ENCODE measurements at regions not wholly inside any gene's neighbourhood (a gene's known extent, or its start where the extent isn't known, plus 50 kb on each side); places are given as distances from the start of the nearest gene placed in this dataset.
"Not testable (repeated sequence)": the region's sequence is repeated elsewhere in the genome, so short reads cannot be mapped to it uniquely, and the experiment has no call there.

DNA sequence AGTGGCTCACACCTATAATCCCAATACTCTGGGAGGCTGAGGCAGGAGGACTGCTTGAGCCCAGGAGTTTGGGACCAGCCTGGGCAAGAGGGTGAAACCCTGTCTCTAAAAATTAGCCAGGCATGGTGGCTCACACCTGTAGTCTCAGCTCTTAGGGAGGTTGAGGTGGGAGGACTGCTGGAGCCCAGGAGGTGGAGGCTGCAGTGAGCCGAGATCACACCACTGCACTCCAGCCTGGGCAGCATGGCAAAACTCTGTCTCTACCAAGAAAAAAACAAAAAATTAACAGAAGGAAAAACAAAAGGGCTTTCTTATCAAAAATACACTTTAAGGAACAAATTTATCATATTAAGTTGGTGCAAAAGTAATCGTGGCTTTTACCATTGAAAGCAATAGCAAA, 51.8 kb upstream of the TNK2 start:
- WGBS = 100% methylated on average over 1 of the region's 2 CpGs

GRCh38 chr3:195959367-195960157, 51.2 kb upstream of the TNK2 start:
- H2BK12ac ChIP-seq (ENCODE audit: low read length in 2 of 2) = not testable (repeated sequence)

More for the DNA sequence above, 51.8 kb upstream of the TNK2 start:
- not testable (repeated sequence) for H2BK15ac ChIP-seq (ENCODE audit: low read depth, poor library complexity, severe bottlenecking); H3K4me2 ChIP-seq (ENCODE audit: low read length, poor library complexity, severe bottlenecking); H3K4me1 ChIP-seq (ENCODE audit: control insufficient read depth, insufficient read depth, low read depth, low read length); DNase-seq; H3K27me3 ChIP-seq (ENCODE audit: control insufficient read depth in 1 of 2, insufficient read depth in 1 of 2, low read length in 2 of 2); H3K4ac ChIP-seq (ENCODE audit: low read depth in 1 of 2, low read length in 2 of 2); H3K9me3 ChIP-seq (ENCODE audit: control insufficient read depth, low read length); H2BK5ac ChIP-seq (ENCODE audit: low read depth, low read length, poor library complexity, severe bottlenecking); H3K18ac ChIP-seq (ENCODE audit: low read depth in 1 of 2, low read length in 2 of 2); H4K91ac ChIP-seq (ENCODE audit: low read length); H3K4me3 ChIP-seq (ENCODE audit: insufficient read depth in 1 of 2, low read depth in 1 of 2, low read length in 2 of 2); H3K14ac ChIP-seq (ENCODE audit: low read length in 2 of 2); H2AFZ ChIP-seq (ENCODE audit: low read depth, low read length); H3K27ac ChIP-seq (ENCODE audit: low read length, poor library complexity, severe bottlenecking); H2BK120ac ChIP-seq (ENCODE audit: low read depth, low read length); H3K23ac ChIP-seq (ENCODE audit: low read length in 2 of 2); H2BK12ac ChIP-seq (ENCODE audit: low read length in 2 of 2); H3K79me1 ChIP-seq (replicated peaks; ENCODE audit: low read length, poor library complexity, severe bottlenecking); H3K9ac ChIP-seq (ENCODE audit: low read length); H2AK5ac ChIP-seq (ENCODE audit: low read length, severe bottlenecking); H4K8ac ChIP-seq (ENCODE audit: low read length)
- H3K36me3 ChIP-seq (ENCODE audit: control insufficient read depth in 1 of 2, insufficient read depth in 2 of 2, low read depth in 1 of 2, low read length in 2 of 2) = peaks cover 29 to 31% of the 10 kb centered on the region in 2 experiments

DNA sequence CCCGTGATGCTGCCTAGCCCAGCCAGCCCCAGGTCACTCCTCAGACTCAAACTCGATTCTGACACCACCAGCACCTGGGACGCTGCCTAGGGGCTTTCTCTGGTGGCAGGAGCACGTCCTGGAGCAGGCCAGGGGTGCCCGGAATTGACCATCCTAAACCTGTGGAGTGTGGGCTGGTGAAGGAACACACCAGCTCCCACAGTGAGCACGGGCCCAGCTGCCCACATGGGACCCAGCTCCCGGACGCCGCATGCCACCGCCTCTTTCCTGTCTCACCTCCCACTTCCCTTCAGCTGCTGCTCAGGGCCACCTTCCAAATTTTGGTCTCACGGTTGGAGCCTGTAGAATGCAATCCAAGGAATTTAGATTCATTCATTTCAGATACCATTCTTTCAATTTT, 50.4 kb upstream of the TNK2 start:
- peak overlapping the region; percentile 15 for H4K91ac ChIP-seq (ENCODE audit: low read length)
- not testable (repeated sequence) for H2BK120ac ChIP-seq (ENCODE audit: low read depth, low read length); H3K9me3 ChIP-seq (ENCODE audit: control insufficient read depth, low read length); H2BK12ac ChIP-seq (ENCODE audit: low read length in 2 of 2); H3K9ac ChIP-seq (ENCODE audit: low read length); H2BK5ac ChIP-seq (ENCODE audit: low read depth, low read length, poor library complexity, severe bottlenecking); H2AFZ ChIP-seq (ENCODE audit: low read depth, low read length); DNase-seq; H3K4me1 ChIP-seq (ENCODE audit: control insufficient read depth, insufficient read depth, low read depth, low read length); H3K18ac ChIP-seq (ENCODE audit: low read depth in 1 of 2, low read length in 2 of 2); H2AK5ac ChIP-seq (ENCODE audit: low read length, severe bottlenecking); H2BK15ac ChIP-seq (ENCODE audit: low read depth, poor library complexity, severe bottlenecking); H3K79me1 ChIP-seq (replicated peaks; ENCODE audit: low read length, poor library complexity, severe bottlenecking); H3K4me2 ChIP-seq (ENCODE audit: low read length, poor library complexity, severe bottlenecking); H3K4ac ChIP-seq (ENCODE audit: low read depth in 1 of 2, low read length in 2 of 2); H3K23ac ChIP-seq (ENCODE audit: low read length in 2 of 2); H3K27ac ChIP-seq (ENCODE audit: low read length, poor library complexity, severe bottlenecking); H3K14ac ChIP-seq (ENCODE audit: low read length in 2 of 2); H4K8ac ChIP-seq (ENCODE audit: low read length); H3K4me3 ChIP-seq (ENCODE audit: insufficient read depth in 1 of 2, low read depth in 1 of 2, low read length in 2 of 2); H3K27me3 ChIP-seq (ENCODE audit: control insufficient read depth in 1 of 2, insufficient read depth in 1 of 2, low read length in 2 of 2)
- over 99% methylated on average over 9 of the region's 11 CpGs for WGBS
- H3K36me3 ChIP-seq (ENCODE audit: control insufficient read depth in 1 of 2, insufficient read depth in 2 of 2, low read depth in 1 of 2, low read length in 2 of 2) = peaks cover 21 to 22% of the 10 kb centered on the region in 2 experiments

More at GRCh38 chr3:195959367-195960157, 51.2 kb upstream of the TNK2 start:
- not testable (repeated sequence) for H2BK15ac ChIP-seq (ENCODE audit: low read depth, poor library complexity, severe bottlenecking); H3K9me3 ChIP-seq (ENCODE audit: control insufficient read depth, low read length); H3K4me3 ChIP-seq (ENCODE audit: insufficient read depth in 1 of 2, low read depth in 1 of 2, low read length in 2 of 2); H4K8ac ChIP-seq (ENCODE audit: low read length); H3K4ac ChIP-seq (ENCODE audit: low read depth in 1 of 2, low read length in 2 of 2); H2BK120ac ChIP-seq (ENCODE audit: low read depth, low read length); H3K27ac ChIP-seq (ENCODE audit: low read length, poor library complexity, severe bottlenecking); H2BK5ac ChIP-seq (ENCODE audit: low read depth, low read length, poor library complexity, severe bottlenecking); H3K18ac ChIP-seq (ENCODE audit: low read depth in 1 of 2, low read length in 2 of 2); DNase-seq; H3K9ac ChIP-seq (ENCODE audit: low read length); H3K4me2 ChIP-seq (ENCODE audit: low read length, poor library complexity, severe bottlenecking); H2AFZ ChIP-seq (ENCODE audit: low read depth, low read length); H3K14ac ChIP-seq (ENCODE audit: low read length in 2 of 2); H2AK5ac ChIP-seq (ENCODE audit: low read length, severe bottlenecking); H3K79me1 ChIP-seq (replicated peaks; ENCODE audit: low read length, poor library complexity, severe bottlenecking); H3K27me3 ChIP-seq (ENCODE audit: control insufficient read depth in 1 of 2, insufficient read depth in 1 of 2, low read length in 2 of 2); H4K91ac ChIP-seq (ENCODE audit: low read length); H3K23ac ChIP-seq (ENCODE audit: low read length in 2 of 2); H3K4me1 ChIP-seq (ENCODE audit: control insufficient read depth, insufficient read depth, low read depth, low read length)
- WGBS = 100% methylated on average over 2 of the region's 15 CpGs
- peaks cover 23 to 25% of the 10 kb centered on the region in 2 experiments for H3K36me3 ChIP-seq (ENCODE audit: control insufficient read depth in 1 of 2, insufficient read depth in 2 of 2, low read depth in 1 of 2, low read length in 2 of 2)

All from mesenchymal stem cell (in vitro differentiated cells and primary cell).